NCI-H82 (cell line): ENCODE measurements at regions not wholly inside any gene's neighbourhood (a gene's known extent, or its start where the extent isn't known, plus 50 kb on each side); places are given as distances from the start of the nearest gene placed in this dataset.

ENCODE experiments used
- DNase-seq: peaks from one replicate; lab custom pipeline; 2025; lab: John Stamatoyannopoulos, UW

DNA sequence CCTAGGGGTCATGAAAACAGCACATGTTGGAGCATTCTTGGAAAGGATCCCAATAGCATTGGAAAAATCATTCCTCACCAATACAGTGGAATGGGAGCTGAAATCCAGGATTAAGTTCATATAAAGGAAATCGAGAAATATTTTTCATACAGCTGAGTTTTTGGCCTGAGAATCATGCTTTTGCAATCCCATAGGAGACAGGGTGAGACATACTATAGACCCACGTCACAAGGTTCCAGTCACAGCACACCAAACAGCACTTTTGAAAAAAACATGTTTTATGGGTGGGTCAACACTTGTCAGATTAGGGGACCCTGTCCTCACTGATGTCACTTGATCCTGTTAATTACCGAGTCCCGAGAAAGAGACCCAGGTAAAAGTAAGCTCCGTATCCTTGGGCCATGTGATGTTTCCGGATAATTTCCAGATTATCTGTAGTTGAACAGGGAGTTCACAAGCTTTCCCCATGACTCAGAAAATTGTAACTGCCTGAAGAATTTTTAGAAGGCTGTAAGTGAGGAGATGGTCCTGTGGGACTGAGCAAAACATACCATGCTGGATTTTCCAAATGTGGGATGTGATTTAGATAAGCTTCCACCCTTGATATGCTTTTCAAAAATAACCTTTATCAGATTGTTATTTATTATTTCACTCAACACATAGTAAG lies 80.9 kb upstream of the TLR3 start:
- no peak for DNase-seq

- no peak for DNase-seq
Measured at GRCh38 chr4:185991770-185992169, 77.2 kb upstream of the TLR3 start.

- DNase-seq = no peak
Measured at GRCh38 chr4:185992585-185992984, 76.4 kb upstream of the TLR3 start.

- no peak for DNase-seq
Measured at GRCh38 chr4:185993328-185993973, 75.5 kb upstream of the TLR3 start.

GRCh38 chr4:185994750-185995149 lies 74.2 kb upstream of the TLR3 start:
- DNase-seq = no peak

DNA sequence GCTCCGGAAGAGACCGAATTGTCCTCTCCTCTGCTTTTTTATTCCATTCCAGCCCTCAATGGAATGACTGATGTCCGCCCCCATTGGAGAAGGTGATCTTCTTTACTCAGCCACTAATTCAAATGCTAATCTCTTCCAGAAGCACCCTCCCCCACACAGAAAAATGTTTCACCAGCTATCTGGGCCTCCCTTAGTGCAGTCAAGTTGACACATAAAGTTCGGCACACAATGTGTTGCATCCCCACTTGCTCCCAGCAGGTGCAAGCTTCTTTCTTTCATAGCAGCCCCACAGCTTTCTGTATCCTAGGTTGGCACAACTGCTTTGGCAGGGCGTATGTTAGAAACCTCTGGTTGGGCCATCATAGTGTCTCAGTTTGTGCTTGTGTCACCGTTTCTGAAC lies 73.3 kb upstream of the TLR3 start:
- DNase-seq = no peak

DNA sequence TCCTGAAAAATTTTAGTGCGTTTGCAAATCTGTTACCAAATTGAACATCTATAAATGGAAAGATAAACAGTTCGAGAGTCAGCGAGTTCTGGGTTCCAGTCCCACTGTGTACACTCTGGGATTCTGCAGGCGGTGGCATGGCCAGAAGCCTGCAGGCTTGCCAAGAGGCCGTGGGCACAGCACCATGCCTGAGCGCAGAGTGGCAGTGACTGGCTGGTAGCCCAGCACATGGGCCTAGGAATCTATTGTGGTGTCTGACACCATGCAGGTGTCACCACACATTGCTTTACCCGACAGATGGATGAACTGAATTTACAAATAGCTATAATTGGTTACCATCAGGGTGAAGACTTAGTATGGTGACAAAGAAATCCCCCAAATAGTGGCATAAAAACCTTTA lies 71.7 kb upstream of the TLR3 start:
- DNase-seq = no peak

DNA sequence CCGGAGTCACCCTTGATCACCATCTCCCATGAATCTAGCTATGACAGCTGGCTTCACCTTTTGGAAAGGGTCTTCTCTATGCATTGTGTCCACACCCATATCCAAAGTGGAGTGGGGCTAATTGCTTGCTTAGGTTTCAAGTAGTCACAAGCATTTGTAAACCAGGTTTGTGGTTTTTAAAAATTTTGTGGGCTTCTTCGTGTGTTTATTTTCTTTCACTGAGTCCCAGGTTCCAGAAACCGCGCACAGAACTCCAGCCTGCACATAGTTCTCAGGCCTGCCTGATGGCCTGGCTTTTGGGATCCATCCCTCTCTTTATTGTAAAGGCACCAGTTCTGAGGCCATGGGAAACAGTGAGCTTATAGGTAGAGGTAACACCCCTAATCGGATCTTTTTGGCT lies 70.2 kb upstream of the TLR3 start:
- no peak for DNase-seq

DNA sequence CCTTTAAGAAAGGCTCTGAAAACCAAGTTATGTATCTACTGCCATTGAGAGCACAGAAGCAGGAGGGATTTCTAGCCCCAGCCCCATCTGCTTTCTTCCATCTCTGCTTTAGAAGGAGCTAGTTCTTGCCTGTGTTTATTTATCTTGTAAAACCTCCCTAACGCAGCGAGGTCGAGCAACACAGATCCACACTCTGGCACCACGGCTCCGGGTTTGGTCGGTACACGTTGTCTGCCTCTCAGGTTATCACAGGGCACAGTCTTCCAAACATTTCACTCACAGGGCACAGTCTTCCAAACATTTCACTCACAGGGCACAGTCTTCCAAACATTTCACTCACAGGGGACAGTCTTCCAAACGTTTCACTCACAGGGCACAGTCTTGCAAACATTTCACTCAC lies 69.7 kb upstream of the TLR3 start:
- DNase-seq = no peak

GRCh38 chr4:186002853-186003252 lies 66.1 kb upstream of the TLR3 start:
- no peak for DNase-seq

GRCh38 chr4:186003746-186004145 lies 65.2 kb upstream of the TLR3 start:
- DNase-seq = no peak

GRCh38 chr4:186008057-186008456 lies 60.9 kb upstream of the TLR3 start:
- no peak for DNase-seq

GRCh38 chr4:186009976-186010375 lies 59.0 kb upstream of the TLR3 start:
- DNase-seq = no peak

DNA sequence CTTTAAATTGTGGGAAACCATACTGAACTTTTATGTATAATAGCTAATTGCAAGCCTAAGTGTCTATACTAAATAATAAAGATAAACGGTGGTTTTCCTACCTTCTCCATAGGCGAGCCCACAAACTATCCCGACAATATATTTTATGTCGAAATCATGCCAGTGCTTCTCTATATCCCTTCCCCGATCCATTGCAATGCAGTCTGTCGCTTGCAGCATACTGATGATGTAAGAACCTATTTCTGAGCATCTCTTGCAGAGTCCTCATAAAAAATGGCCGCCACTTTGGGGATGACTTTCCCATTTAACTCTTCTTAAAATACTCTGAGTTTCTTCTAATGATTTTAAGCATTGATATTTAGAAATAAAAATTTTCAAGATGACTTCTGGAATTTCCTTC lies 58.1 kb upstream of the TLR3 start:
- DNase-seq = no peak

GRCh38 chr4:186012071-186012470 lies 56.9 kb upstream of the TLR3 start:
- no peak for DNase-seq

GRCh38 chr4:186013419-186014186 lies 55.4 kb upstream of the TLR3 start:
- DNase-seq = no peak

DNA sequence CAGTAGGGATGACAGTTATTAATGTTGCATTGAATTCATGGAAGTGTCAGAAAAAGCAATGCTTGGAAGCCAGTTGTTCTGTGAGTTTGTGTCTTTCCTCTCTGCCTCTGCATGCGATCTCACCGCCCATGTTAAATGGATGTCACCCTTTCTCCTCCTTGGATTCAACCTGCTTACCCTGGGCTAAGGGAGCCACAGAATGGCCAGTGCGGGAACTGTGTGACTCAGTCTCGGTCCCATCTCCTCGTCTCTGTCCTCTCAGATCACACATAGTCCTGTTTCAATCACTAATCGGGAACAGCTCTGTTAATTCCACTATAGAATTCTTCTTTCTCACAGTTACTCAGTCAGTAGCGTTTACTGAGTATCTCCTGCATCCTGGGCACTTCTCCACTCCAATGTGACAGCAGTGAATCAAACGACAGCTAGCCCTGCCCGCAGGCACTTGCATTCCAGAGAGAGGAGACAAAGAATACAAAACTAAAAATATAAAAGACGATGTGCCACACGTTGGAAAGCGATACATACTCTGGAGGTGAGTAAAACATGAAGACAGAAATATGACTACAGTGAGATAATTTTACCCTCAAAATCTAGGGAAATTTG lies 53.6 kb upstream of the TLR3 start:
- no peak for DNase-seq

DNA sequence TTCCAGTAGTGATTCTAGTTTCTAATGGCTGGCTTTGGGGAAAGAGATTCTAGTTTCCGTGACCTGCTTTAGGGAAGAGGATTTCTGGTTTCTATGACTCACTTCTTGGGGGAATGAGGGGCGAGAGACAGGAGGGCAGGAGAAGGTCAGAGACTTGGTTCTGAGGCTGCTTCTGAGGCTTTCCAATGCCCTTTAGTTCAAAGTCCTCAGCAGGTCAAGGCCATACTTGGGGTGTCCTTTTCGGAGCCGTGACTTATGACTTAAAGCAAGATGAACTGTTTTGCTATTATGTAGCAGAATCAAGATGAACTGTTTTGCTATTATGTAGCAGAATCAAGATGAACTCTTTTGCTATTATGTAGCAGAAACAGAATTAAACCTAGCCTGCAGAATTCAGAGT lies 52.2 kb upstream of the TLR3 start:
- no peak for DNase-seq

GRCh38 chr4:186017801-186018200 lies 51.2 kb upstream of the TLR3 start:
- no peak for DNase-seq

DNA sequence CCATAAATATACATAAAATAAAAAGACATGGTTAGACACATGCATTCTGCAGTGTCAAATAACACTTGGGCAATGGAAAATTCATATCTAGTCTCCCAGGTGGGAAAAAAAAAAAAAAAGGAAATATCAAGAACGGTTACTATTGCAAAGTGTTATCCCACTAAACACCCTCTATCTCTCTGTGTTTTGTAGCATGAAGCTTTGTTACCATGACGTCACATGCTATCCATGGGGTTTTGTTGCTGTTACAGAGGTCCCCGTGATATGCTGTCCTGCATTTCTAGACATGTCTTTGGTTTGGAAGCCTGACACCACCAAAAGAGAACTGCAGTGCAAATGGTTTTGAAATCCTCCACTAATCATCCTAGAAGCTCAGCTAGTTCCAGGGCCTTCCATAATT lies 50.7 kb upstream of the TLR3 start:
- no peak for DNase-seq

DNA sequence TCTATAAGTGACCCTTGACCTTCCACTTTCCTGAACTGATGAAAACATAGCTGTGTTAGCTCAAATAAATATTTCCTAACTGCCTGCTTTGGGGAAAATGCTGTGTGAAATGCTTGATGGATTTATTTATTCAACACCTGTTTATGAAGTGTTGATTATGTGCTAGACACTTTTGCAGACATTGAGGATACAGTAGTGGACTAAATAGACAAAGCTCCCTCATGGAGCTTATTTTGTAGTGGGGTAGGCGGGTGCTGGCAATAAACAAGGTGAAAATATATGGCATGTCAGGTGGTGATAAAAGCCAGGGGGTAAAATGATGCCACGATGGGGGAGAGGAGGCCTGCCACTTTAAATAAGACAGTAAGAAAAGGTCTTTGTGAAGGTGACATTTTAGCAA lies 50.2 kb upstream of the TLR3 start:
- no peak for DNase-seq
